Activated CD4-positive, alpha-beta T cell treated with anti-CD3 and anti-CD28 coated beads for 1 hour (primary cell): ENCODE measurements at regions not wholly inside any gene's neighbourhood (a gene's known extent, or its start where the extent isn't known, plus 50 kb on each side); places are given as distances from the start of the nearest gene placed in this dataset.
"Not testable (repeated sequence)": the region's sequence is repeated elsewhere in the genome, so short reads cannot be mapped to it uniquely, and the experiment has no call there.

Experiments used
- DNase-seq: peaks from one replicate; pipeline ENCODE4 v3.0.0-alpha.2; 2020

DNA sequence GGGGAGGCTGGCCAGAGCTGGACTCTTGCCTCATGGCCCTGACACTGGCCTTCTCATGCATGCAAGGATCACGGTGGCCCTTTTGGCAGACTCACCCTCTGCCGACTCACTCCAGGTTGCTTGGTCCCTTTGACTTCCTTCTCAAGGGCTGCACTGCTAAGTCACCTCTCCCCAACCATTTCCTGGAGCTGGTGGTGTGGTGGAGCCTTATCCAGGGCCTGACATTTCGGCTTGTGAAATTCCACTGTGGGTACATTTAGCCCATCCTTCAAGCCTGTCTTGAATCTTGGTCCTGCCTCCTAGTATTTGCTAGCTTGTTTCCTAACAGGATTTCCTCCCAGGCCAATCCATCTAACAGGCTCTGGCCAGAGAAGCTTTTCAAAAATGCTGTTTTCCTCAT, 52.6 kb upstream of the JUN start:
- DNase-seq, result no peak

DNA sequence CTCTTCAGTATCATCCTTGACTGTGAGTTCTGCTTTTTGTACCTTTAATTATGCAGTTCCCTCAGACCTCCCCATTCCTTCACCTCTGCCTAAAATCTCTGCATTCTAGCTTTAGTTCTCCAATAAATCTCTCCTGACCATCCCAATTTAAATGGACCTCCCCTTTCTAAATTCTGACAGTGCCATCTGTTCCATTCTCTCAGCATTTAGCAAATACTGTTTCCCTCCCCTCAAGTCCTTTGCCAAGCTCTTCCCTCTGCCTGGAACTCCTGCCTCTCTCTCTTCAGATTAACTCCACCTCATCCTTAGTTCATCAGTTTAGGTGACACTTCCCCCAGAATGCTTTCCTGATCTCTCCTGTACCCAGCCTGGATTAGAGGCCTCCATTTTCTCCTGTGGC, 54.0 kb upstream of the JUN start:
- no peak for DNase-seq

DNA sequence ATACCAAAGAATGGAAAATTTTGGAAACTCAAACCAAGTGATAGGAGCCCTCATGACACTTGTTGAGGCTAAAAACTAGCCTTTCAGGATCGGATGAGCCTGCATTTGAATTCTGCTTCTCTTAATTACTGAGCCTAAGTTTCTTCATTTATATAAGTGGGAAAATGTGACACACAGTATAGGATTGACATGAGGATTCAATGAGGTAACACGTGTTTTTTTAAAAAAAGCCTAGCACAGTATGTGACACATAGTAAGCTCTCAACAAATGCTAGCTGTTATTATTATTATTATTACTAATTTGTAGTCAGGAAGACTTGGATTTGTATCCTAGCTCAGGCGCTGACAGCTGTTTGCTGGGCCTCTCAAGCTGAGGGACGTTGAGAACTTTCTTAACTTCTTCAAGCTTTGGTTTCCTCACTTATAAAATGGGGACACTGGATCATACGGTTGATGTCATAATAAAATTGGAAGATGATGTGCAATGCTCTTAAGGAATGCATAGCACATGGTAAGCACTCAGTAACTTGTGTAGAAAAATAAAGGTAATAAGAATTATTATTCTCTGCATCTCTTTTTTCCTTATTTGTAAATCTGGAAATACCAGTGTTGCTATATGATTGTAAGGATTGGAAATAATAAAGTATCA, 55.4 kb upstream of the JUN start:
- no peak for DNase-seq

DNA sequence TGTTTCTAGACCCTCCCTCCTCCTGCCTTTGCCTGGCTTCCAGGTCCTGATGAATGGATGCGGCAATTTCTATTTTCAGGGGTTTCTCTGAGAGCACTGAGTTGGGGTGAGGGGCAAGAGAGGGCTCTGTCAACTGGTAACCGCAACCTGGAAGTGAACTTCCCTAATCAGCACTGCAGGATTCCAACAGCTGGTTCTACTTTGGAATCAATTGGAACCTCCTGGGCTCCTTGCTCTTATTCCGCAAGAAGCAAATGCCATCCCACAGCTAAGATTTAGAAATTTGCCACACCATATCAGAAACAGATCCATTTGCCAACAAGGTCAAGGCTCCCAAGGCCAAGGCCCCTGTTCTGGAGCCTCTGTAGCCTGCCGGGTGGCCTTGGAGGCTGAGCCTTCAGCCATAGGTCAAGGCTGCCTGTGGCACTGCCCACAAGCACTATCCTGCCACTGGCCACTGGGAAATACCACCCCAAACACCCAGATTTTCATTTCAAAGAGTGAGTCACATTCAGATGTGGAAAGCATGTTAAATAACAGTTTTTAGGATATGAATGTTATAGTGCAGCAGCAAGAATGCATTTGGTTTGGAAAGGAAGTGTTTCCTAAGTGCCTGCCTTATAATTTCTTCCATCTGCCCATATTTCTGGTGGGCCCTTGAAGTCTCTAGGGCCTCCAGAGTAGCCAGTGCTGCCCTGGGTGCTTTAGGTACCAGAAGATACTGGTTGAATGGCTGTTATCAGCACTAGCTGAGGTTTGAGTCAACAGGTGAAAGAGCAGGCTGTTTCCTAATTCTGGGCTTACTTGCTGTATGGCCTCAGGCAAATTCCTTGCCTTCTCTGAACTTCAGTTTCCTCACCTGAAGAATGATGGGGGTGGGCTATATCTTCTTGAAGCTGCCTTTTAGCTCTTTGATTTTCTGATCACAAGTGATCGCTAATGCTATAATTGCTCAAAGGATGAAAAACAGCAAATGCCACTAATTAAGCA, 56.3 kb upstream of the JUN start:
- no peak for DNase-seq

DNA sequence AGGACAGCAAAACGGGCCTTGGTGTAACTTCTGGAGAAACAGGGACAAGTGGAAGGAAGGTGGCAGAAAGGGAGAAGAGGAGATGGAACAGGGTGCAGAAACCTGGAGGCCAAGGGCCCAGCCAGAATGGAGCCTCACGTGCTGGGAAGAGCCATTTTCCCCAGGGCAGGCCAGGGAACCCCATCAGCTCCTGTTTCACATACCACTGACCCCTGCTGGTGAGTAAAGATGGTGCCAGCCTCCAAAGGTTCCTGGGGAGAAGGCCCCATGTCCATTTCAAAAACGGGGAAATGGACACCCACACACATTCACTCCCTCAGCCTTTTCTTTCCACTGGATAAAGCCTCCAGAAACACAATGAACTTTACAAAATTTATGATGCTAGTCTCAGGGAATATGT, 57.6 kb upstream of the JUN start:
- DNase-seq, result no peak

DNA sequence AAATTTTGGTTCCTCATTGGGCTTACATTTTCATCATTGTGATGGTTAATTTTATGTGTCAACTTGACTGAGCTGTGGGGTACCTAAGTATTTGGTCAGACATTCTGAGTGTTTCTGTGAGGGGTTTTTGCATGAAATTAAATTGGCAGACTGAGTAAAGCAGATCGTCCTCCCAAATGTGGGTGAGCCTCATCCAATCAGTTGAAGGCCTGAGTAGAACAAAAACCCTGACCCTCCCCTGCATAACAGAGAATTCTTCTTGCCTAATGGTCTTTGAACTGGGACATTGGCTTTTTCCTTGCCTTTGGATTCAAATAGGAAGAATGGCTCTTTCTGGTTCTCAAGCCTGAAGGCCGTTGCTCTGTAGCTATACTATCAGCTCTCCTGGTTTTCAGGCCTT, 59.1 kb upstream of the JUN start:
- DNase-seq, result no peak

DNA sequence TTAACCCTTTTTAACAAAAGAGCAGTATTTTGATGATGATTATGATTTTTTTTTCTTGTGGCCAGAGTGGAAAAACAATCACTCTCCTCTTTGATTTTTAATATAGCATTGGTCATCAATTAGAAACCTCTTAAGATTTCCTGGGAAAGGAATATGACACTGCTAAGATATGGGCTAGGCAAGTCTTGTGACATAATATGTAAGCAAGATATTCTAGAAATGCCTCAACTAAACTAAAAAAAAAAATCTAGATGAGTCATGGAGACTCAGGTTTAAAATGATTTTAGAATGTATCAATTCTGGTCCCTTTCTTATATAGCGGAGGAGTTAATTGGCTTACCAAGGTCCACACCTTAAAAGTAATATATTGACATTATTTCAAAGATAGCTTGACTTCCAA, 60.3 kb upstream of the JUN start:
- DNase-seq, result no peak

DNA sequence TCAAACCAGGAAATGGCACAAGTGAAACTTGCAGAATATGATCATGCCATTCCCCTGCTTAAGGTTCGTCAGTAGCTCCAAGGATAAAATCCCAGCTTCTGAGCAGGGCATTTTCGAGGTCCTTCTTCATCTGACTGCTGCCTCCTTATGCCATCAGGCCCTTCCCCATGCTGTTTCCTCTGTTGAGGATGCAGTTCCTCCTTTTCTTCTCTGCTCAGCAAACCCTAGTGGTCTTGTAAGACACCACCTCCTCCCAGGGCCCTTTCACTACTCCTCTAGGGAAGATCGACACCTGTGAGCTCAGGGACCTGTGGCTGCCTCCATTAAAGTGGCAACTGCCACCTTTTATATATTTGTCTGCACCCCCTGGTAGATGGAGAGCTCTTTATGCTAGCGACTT, 62.1 kb upstream of the JUN start:
- no peak for DNase-seq

DNA sequence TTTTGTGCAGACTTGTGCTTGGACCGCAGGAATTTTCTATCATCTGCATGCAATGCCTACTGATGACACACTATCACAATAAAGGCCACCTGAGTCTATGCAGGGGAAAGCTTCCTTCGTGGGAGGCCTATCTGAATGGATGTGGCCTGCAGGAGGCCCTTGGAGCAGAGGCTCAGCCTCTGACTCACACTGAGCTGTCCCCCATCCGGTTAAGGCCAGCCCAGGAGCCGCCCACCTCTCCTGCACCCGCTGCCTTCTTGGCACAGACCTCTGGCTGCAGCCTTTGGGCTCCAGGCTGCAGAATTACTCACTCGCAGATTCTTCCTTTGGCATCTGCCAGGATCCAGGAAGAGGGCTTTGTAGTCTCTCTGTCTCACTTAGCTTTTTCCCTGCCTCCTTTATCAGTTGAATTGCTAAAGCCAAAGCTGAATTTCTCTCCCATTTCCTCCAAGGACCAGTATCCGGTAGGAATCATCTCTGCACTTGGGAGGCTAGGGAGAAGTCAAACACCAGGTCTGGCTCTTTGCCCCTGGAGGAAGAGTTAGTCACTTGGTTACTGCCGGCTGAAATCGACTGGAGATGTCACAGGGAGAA, 65.1 kb upstream of the JUN start:
- DNase-seq, result no peak

DNA sequence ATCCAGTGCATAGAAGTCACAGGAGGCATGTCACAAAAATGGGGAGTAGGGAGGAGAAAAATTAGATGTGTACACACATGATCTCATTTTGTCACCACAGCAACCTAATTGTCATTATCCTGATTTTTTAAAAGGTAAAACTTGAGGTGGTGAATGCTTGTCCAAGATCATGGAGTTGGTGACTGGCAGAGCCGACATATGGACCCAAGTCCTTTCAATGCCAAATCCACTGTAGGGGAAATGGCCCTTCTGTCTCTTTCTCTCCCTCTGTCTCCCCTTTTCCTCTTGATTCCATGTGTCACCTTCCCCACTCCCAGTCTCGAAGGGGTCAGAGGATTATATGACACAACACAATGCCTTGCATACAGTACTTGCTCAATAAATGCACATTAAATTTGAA, 65.7 kb upstream of the JUN start:
- DNase-seq, result no peak

DNA sequence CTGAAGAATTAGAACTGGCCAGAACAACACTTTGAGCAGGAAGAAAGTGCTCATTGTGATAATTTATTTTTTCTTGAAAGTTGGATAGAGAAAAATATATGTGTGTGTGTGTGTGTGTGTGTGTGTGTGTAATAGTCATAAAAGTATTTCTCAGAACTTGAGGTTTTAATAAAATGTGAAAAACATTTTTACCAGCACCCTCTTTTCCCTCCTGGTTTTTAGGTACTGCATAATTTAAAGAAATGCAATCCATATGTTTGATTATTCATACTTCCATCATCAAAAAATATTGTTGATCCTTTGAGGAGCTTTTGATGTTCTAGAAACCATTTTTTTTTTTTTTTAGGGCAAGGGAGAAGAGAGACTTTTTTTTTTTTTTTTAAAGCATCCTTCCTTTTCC, 66.8 kb upstream of the JUN start:
- no peak for DNase-seq

DNA sequence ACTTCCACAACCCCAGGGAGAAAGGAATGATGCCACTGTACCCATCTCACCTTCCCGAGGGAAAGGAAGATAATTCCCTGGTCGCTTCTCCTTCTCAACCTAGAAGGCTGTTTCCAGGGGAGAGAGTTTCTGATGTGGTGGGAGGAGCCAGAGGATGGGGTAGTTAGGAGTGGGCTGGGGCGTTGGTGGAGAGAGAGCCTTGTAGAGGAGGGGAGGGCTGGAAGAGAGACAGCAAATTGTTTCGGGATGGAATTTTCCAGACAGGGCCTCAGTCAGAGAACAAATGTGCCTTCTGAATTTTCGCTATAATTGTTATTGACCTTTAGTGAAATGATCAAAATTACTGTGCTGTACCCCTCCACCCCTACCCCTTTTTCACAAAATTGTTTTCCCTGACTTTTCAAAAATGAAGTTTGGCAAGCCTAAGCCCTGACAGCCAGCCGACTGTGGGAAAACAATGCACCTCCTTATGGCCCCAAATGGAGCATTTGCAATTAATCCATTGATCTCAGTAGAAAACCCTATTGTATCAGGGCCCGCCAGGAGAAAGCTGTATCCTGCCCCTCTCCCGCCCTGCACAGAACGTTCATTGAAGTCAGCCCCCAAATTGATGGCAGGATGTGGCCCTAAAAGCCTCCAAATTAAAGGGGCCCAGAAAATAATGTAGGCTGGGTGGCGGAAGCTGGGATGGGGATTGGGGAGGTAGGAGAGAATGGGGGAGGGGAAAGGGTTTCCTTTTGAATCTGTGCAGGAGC, 69.1 kb upstream of the JUN start:
- DNase-seq, result no peak

DNA sequence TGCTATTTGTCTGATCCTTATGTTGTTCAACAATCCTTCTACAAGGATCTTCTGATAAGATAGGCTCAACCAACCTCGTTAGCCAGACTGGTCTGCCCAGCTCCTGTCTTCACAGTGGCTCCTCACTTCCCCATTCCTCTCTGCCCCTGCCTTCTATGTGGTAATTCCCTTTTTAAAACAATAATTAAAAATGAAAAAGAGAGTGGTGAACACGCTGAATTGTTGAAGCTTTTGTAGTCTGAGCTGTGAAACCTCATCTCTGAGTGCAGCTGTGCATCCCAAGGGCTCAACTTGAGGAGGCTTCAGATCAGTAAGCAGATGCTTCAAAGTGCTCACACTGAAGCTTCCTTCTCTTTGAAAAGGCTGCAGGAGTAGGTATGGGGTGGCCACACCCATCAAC, 70.7 kb upstream of the JUN start:
- DNase-seq, result no peak

DNA sequence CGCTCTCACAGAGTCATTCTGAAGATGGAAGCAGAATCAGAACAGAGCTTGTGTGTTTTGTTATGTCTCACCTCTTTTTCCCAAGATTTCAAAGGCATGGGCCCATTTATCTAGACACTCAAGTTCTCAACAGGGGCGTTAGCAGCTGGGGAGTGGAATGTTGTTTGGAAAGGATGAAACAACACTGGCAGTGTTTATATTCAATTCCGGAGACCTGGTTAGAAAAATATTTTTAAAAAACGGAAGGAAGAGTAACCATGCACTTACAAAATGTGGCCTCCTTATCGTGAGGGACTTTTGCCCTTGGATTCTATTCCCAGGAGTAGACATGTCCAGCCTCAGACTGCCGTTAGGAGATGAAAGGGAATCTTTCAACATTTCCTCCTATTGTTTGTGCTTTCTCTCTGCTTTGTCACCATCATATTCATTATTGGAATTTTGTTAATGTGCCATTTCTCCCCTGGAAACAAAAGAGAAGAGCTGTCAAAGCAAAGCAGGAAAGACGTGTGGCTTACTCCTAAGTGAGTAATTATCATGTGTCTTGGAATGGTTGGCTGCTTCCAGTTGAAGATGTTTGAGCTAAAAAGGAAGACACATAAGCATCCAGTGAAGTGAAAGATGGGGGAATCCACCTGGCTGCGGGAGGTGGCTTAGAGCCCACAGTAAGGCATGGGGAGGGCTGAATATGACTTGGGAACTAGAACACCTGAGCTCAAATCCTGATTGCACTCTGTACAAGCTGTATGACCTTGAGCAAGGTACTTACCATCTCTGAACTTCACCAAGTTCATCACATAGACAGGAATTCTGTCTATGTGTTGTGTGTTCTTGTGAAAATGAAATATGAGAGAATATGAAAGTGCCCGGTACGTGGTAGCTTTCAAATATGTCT, 71.7 kb upstream of the JUN start:
- DNase-seq, result no peak

DNA sequence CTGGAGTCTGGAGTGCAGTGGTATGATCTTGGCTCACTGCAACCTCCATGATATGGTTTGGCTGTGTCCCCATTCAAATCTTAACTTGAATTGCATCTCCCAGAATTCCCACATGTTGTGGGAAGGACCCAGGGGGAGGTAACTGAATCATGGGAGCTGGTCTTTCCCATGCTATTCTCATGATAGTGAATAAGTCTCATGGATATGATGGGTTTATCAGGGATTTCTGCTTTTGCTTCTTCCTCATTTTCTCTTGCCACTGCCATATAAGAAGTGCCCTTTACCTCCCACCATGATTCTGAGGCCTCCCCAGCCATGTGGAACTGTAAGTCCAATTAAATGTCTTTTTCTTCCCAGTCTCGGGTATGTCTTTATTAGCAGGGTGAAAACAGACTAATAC, 72.4 kb upstream of the JUN start:
- DNase-seq, result not testable (repeated sequence)

DNA sequence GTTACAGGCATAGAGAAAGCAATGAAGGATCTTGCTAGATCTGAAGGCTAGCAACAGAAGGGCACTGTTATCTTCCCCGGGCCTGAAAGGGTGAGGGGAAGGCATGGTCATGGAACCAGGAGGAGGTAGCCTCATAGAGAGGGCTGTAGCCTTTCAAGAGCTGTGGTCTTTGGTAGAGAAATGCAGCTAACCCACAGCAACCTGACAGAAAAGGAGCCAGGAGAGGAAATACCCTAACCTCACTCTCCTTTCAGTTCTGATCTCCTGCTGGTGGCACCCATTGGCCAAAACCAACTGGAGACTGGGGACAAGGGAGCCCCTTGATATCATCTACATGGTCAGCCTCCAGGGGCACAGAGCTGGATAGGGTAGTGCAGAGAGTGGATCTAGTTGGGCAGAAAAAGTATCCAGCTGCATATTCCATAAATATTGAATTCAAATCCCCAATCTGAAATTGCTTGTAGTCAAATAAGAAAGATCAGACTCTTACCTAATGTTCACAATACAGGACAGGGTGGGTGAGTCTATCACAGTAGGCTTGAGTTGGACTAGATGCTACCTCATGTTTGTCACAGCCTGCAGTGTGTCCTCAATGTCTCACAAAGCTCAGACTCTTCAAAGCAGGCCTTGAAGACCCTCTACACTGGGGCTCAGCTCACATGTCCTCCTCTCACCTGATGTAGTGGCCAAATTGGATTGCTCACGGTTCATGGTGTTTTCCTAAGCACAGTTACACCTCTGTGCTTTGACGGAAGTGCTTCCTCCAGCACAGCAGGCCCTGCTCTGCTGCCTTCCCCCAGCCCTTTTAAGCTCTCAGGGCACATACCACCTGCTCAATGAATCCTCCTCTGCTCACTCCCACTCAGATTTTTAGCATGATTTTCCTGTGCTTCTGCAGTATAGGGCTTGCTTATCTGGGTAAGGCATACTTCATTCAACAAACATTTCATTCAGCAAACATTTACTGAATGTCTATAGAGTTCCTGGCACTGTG, 74.1 kb upstream of the JUN start:
- no peak for DNase-seq

DNA sequence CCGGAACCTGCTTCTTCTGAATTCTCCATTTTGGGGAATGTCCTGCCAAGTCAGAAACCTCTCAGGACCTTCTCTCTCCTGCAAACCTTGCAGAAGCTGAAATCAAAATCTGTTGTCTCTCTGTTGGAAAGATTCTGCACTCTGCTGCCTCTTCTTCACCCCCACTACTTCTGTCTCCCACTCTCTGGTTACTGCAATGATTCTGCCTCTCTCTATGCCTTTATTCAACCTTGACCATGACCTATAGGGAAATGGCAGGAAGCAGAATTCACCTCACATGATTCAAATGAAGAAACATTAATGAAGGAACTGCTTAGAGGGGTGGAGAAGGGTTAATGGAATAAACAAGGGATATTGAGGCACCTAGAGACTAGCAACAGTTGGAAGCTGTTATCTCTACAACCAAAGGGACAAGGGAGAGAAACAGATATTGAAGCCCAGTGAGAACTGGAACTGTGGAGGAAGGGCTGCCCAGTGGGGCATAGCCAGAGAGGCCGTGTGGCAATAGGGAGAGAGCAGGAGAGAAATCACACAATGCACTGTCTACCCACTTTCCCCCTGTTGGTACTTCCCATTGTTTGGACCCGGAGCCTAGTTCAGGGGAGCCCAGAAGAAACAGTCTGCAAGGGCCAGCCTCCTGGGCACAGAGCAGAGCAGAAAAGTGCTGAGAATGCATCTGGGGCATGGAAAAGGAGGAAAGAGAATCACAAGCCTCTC, 76.1 kb upstream of the JUN start:
- DNase-seq, result no peak

DNA sequence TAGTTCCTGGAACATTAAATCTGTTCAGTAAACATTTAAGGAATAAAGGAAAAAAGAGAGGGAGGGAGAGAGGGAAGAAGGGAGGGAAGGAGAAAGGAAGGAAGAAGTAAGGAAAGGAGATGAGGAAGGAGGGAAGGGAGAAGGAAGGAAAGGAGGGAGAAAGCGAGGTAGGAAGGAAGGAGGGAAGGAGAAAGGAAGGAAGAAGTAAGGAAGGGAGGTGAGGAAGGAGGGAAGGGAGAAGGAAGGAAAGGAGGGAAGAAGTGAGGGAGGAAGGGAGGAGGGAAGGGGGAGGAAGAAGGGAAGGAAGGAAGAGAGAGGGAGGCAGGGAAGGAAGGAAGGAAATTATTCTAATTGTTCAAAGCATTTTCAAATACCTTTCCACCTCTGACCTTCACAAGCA, 77.2 kb upstream of the JUN start:
- no peak for DNase-seq

DNA sequence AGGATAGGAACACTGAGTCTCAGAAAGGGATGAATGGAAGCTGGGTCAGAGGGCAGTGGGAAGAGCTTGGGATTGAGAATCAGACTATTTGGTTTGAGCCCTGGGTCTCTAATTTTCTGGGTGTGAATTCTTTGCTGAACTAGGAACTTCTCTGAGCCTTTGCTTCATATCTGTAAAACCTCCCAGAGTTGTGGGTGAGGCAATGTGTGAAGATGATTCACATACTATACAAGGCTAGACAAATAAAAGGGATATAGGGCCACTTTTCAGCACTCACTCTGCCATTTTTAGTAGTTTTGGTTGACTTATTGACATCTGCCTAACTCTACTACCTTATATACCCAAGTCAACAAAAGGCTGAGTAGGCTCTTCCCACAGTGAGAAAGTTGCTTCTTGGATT, 77.7 kb upstream of the JUN start:
- DNase-seq, result no peak

DNA sequence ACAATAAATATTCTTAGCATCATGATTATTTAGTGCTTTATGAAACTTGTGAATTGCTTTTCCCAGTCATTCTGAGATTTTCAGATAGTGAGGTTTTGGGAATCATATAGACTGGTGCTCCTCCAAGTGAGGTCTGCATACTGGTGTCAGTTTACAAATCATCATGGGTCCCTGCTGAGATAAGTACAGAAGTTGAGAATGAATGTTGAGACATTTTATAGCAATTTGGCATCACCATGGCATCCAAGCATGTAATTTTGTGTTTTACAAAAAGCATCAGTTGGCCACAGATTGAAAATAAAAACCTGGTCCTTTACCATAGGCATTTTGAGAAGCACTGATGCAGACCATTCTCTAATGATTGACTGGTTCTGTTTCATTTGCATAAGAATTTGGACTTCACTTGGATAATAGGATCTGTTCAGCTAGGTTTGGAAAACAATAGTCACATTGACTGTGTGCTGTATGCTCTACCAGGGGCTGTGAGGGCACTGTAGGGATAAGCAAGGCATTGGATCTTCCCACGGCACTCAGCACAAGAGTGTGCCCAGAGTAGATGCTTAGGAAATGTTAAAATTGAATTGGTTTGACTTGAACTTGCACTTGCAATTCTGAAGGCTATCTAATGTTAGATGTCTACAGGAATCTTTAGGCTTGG, 79.0 kb upstream of the JUN start:
- DNase-seq, result no peak
